Smooth muscle cell (in vitro differentiated cells): ENCODE measurements at regions not wholly inside any gene's neighbourhood (a gene's known extent, or its start where the extent isn't known, plus 50 kb on each side); places are given as distances from the start of the nearest gene placed in this dataset.

Source experiments
- DNase-seq: peaks from one replicate; lab custom pipeline; 2025; ENCODE audit not compliant: unreplicated experiment; lab: John Stamatoyannopoulos, UW
- H2AFZ ChIP-seq: fragments of 200-600 bp; sonication (generic); 2 replicates; pipeline ENCODE4 v1.6.0; 2016; ENCODE audit warnings: antibody characterized with exemption, low read depth, mild to moderate bottlenecking
- H3F3A ChIP-seq: fragments of 200-600 bp; sonication (generic); 2 replicates; pipeline ENCODE4 v1.6.0; 2017; ENCODE audit warnings: antibody characterized with exemption, low read depth
- H3K27ac ChIP-seq: fragments of 200-600 bp; sonication (generic); 2 replicates; pipeline ENCODE4 v1.5.1; 2016; ENCODE audit warnings: low read depth, mild to moderate bottlenecking
- H3K27me3 ChIP-seq: fragments of 200-600 bp; sonication (generic); 2 replicates; pipeline ENCODE4 v1.6.1; 2016; ENCODE audit warnings: low read depth, mild to moderate bottlenecking
- H3K36me3 ChIP-seq: fragments of 200-600 bp; sonication (generic); 2 replicates; pipeline ENCODE4 v1.5.1; 2016; ENCODE audit warnings: low read depth
- H3K4me1 ChIP-seq: fragments of 200-600 bp; sonication (generic); 2 replicates; pipeline ENCODE4 v1.5.1; 2016; ENCODE audit warnings: low read depth
- H3K4me2 ChIP-seq: fragments of 200-600 bp; sonication (generic); 2 replicates; pipeline ENCODE4 v1.6.0; 2016; ENCODE audit warnings: mild to moderate bottlenecking
- H3K4me3 ChIP-seq: fragments of 200-600 bp; sonication (generic); 2 replicates; pipeline ENCODE4 v1.5.1; 2016; ENCODE audit warnings: mild to moderate bottlenecking
- H3K79me2 ChIP-seq: fragments of 200-600 bp; sonication (generic); 2 replicates; pipeline ENCODE4 v1.6.0; 2016; ENCODE audit warnings: low read depth, mild to moderate bottlenecking
- H3K9ac ChIP-seq: fragments of 200-600 bp; sonication (generic); 2 replicates; pipeline ENCODE4 v1.6.0; 2016; ENCODE audit warnings: low read depth
- H3K9me3 ChIP-seq: fragments of 200-600 bp; sonication (generic); replicated peaks from 2 replicates; pipeline ENCODE4 v1.5.1; 2016; ENCODE audit warnings: low read depth
- H4K20me1 ChIP-seq: fragments of 200-600 bp; sonication (generic); 2 replicates; pipeline ENCODE4 v1.6.0; 2016; ENCODE audit warnings: low read depth
- CTCF ChIP-seq: fragments of 200-600 bp; sonication (generic); IDR thresholded peaks from 2 replicates; pipeline ENCODE4 v1.5.1; 2017; ENCODE audit warnings: borderline replicate concordance, mild to moderate bottlenecking, antibody characterized with exemption; ENCODE audit not compliant: insufficient read depth, poor library complexity, severe bottlenecking
- WGBS: methylation state at CpG from one replicate; pipeline ENCODE4 v1.1.7; 2016; ENCODE audit warnings: low lambda C conversion rate; 5-methylcytosine and 5-hydroxymethylcytosine counted together

GRCh38 chr12:115169981-115170380, 486.0 kb upstream of the TBX3 start:
- DNase-seq = no peak
- Histone ChIP-seq H3F3A (peaks cover 15% of the 10 kb centered on the region), H2AFZ (no peak overlapping the region), H3K27ac (no peak overlapping the region), H3K36me3 (no peaks in the 10 kb centered on the region), H3K9me3 (no peaks in the 10 kb centered on the region), H3K9ac (no peak overlapping the region), H3K4me2 (no peak overlapping the region), H3K79me2 (no peaks in the 10 kb centered on the region), H3K4me1 (peaks cover 5% of the 10 kb centered on the region), H3K4me3 (no peak overlapping the region), H4K20me1 (no peaks in the 10 kb centered on the region), H3K27me3 (no peaks in the 10 kb centered on the region)
- WGBS = 80% methylated on average over 2 of the region's 2 CpGs
- no peak for TF ChIP-seq CTCF

GRCh38 chr12:115166698-115167315, 482.8 kb upstream of the TBX3 start:
- H3K9ac ChIP-seq = peak overlapping the region; percentile 1
- no peaks in the 10 kb centered on the region for H3K9me3 ChIP-seq
- peak overlapping the region; percentile 72 for H3K4me2 ChIP-seq
- no peak overlapping the region for H3K4me3 ChIP-seq
- WGBS = 15% methylated on average over 5 of the region's 5 CpGs
- H2AFZ ChIP-seq = no peak overlapping the region
- no peaks in the 10 kb centered on the region for H4K20me1 ChIP-seq
- H3K27ac ChIP-seq = peak overlapping the region; percentile 32
- peak; percentile 24 for TF ChIP-seq CTCF
- H3K4me1 ChIP-seq = peaks cover 9% of the 10 kb centered on the region
- H3K36me3 ChIP-seq = no peaks in the 10 kb centered on the region
- no peak for DNase-seq
- peaks cover 3% of the 10 kb centered on the region for H3F3A ChIP-seq
- H3K79me2 ChIP-seq = no peaks in the 10 kb centered on the region
- no peaks in the 10 kb centered on the region for H3K27me3 ChIP-seq

GRCh38 chr12:115163710-115164109, 479.7 kb upstream of the TBX3 start:
- no peaks in the 10 kb centered on the region for H3K9me3 ChIP-seq
- DNase-seq = no peak
- 48% methylated on average over 8 of the region's 8 CpGs for WGBS
- TF ChIP-seq CTCF = no peak
- H3F3A ChIP-seq = no peaks in the 10 kb centered on the region
- no peak overlapping the region for H3K27ac ChIP-seq
- no peak overlapping the region for H3K4me2 ChIP-seq
- no peaks in the 10 kb centered on the region for H3K36me3 ChIP-seq
- H3K79me2 ChIP-seq = no peaks in the 10 kb centered on the region
- H3K9ac ChIP-seq = no peak overlapping the region
- H3K4me3 ChIP-seq = no peak overlapping the region
- H3K27me3 ChIP-seq = no peaks in the 10 kb centered on the region
- H2AFZ ChIP-seq = no peak overlapping the region
- no peaks in the 10 kb centered on the region for H4K20me1 ChIP-seq
- peaks cover 9% of the 10 kb centered on the region for H3K4me1 ChIP-seq
